COLO668 (cell line): ENCODE measurements at regions not wholly inside any gene's neighbourhood (a gene's known extent, or its start where the extent isn't known, plus 50 kb on each side); places are given as distances from the start of the nearest gene placed in this dataset.
"Not testable (repeated sequence)": the region's sequence is repeated elsewhere in the genome, so short reads cannot be mapped to it uniquely, and the experiment has no call there.

Experiments used
- DNase-seq: peaks from one replicate; lab custom pipeline; 2025; ENCODE audit not compliant: unreplicated experiment; lab: John Stamatoyannopoulos, UW

GRCh38 chr1:29631836-29632805 lies 395.8 kb downstream of the PTPRU start:
- DNase-seq = no peak

- no peak for DNase-seq
Measured at GRCh38 chr1:29631361-29631760, 395.0 kb downstream of the PTPRU start.

- no peak for DNase-seq
Measured at GRCh38 chr1:29630756-29631155, 394.4 kb downstream of the PTPRU start.

- DNase-seq = no peak
Measured at GRCh38 chr1:29629814-29630516, 393.6 kb downstream of the PTPRU start.

- DNase-seq = no peak
Measured at GRCh38 chr1:29629401-29629800, 393.1 kb downstream of the PTPRU start.

- DNase-seq = no peak
Measured at GRCh38 chr1:29628190-29628589, 391.9 kb downstream of the PTPRU start.

GRCh38 chr1:29626726-29627125 lies 390.4 kb downstream of the PTPRU start:
- no peak for DNase-seq

- no peak for DNase-seq
Measured at GRCh38 chr1:29626066-29626465, 389.7 kb downstream of the PTPRU start.

GRCh38 chr1:29625084-29625420 lies 388.7 kb downstream of the PTPRU start:
- DNase-seq = no peak

GRCh38 chr1:29624320-29625083 lies 388.2 kb downstream of the PTPRU start:
- DNase-seq = no peak

GRCh38 chr1:29623501-29623900 lies 387.2 kb downstream of the PTPRU start:
- no peak for DNase-seq

GRCh38 chr1:29621826-29622435 lies 385.6 kb downstream of the PTPRU start:
- no peak for DNase-seq

- no peak for DNase-seq
Measured at GRCh38 chr1:29620631-29621030, 384.3 kb downstream of the PTPRU start.

- DNase-seq = no peak
Measured at GRCh38 chr1:29607236-29607635, 370.9 kb downstream of the PTPRU start.

GRCh38 chr1:29604796-29605195 lies 368.5 kb downstream of the PTPRU start:
- DNase-seq = not testable (repeated sequence)

- DNase-seq = no peak
Measured at GRCh38 chr1:29603622-29604021, 367.3 kb downstream of the PTPRU start.

- DNase-seq = no peak
Measured at GRCh38 chr1:29602203-29602602, 365.9 kb downstream of the PTPRU start.

- DNase-seq = no peak
Measured at GRCh38 chr1:29601021-29601420, 364.7 kb downstream of the PTPRU start.

GRCh38 chr1:29599826-29600225 lies 363.5 kb downstream of the PTPRU start:
- no peak for DNase-seq

GRCh38 chr1:29599071-29599470 lies 362.7 kb downstream of the PTPRU start:
- DNase-seq = no peak

GRCh38 chr1:29597861-29598260 lies 361.5 kb downstream of the PTPRU start:
- DNase-seq = no peak
